AG04450 (cell line): ENCODE measurements at regions not wholly inside any gene's neighbourhood (a gene's known extent, or its start where the extent isn't known, plus 50 kb on each side); places are given as distances from the start of the nearest gene placed in this dataset.
"Not testable (repeated sequence)": the region's sequence is repeated elsewhere in the genome, so short reads cannot be mapped to it uniquely, and the experiment has no call there.

Source experiments
- CTCF ChIA-PET: fragments of 300-600, 350-600 bp; formaldehyde crosslinking; extraction: SDS; loops from one replicate; lab custom pipeline; 2022; ENCODE audit warnings: antibody characterized with exemption, inconsistent platforms; lab: Charles Lee
- POLR2A ChIA-PET: fragments of 350-600 bp; formaldehyde crosslinking; extraction: SDS; loops from one replicate; lab custom pipeline; 2021; ENCODE audit warnings: antibody characterized with exemption, inconsistent platforms; lab: Yijun Ruan, JAX
- DNase-seq: peaks from one replicate; pipeline ENCODE4 v3.0.0-alpha.2; 2011; ENCODE audit warnings: low read depth, low spot score
- H3K27ac ChIP-seq: one replicate; pipeline ENCODE4 v1.5.1; 2012; ENCODE audit warnings: low read depth, low read length, control low read depth
- H3K27me3 ChIP-seq: one replicate; pipeline ENCODE4 v1.6.0; 2012; ENCODE audit warnings: low read length; ENCODE audit not compliant: control insufficient read depth, insufficient read depth
- H3K4me3 ChIP-seq: 2 replicates; pipeline ENCODE4 v1.5.1; 2011; ENCODE audit warnings: mild to moderate bottlenecking, low read depth, low read length, control low read depth
- H3K9me3 ChIP-seq: 2 replicates; pipeline ENCODE4 v1.5.1; 2012; ENCODE audit warnings: low read length; ENCODE audit not compliant: control insufficient read depth, insufficient read depth
- TF ChIP-seq, protein P1 (sequence below): IDR thresholded peaks from 2 replicates; pipeline ENCODE4 v1.5.1; 2011; ENCODE audit warnings: low read depth, low read length, control low read depth, inconsistent platforms

GRCh38 chr2:23041443-23041842, 343.5 kb upstream of the KLHL29 start:
- H3K27ac ChIP-seq = no peak overlapping the region
- H3K4me3 ChIP-seq = no peak overlapping the region
- no peak for DNase-seq
- no peaks in the 10 kb centered on the region for H3K27me3 ChIP-seq
- CTCF ChIA-PET = no interaction called here
- peaks cover 5% of the 10 kb centered on the region for H3K9me3 ChIP-seq
- POLR2A ChIA-PET = no interaction called here
- TF ChIP-seq, protein P1, sequence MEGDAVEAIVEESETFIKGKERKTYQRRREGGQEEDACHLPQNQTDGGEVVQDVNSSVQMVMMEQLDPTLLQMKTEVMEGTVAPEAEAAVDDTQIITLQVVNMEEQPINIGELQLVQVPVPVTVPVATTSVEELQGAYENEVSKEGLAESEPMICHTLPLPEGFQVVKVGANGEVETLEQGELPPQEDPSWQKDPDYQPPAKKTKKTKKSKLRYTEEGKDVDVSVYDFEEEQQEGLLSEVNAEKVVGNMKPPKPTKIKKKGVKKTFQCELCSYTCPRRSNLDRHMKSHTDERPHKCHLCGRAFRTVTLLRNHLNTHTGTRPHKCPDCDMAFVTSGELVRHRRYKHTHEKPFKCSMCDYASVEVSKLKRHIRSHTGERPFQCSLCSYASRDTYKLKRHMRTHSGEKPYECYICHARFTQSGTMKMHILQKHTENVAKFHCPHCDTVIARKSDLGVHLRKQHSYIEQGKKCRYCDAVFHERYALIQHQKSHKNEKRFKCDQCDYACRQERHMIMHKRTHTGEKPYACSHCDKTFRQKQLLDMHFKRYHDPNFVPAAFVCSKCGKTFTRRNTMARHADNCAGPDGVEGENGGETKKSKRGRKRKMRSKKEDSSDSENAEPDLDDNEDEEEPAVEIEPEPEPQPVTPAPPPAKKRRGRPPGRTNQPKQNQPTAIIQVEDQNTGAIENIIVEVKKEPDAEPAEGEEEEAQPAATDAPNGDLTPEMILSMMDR = no peak

- Histone ChIP-seq H3K4me3 (no peak overlapping the region), H3K9me3 (peaks cover 5% of the 10 kb centered on the region), H3K27me3 (no peaks in the 10 kb centered on the region), H3K27ac (no peak overlapping the region)
- CTCF ChIA-PET = no interaction called here
- TF ChIP-seq, protein P1 = no peak
- POLR2A ChIA-PET = no interaction called here
- no peak for DNase-seq
Measured at GRCh38 chr2:23042216-23042906, 342.6 kb upstream of the KLHL29 start.

GRCh38 chr2:23050388-23050787, 334.6 kb upstream of the KLHL29 start:
- ChIA-PET POLR2A (no interaction called here), CTCF (no interaction called here)
- peaks cover 6% of the 10 kb centered on the region; the same call in 1 of the 2 replicates for H3K9me3 ChIP-seq
- H3K4me3 ChIP-seq = no peak overlapping the region
- no peaks in the 10 kb centered on the region for H3K27me3 ChIP-seq
- TF ChIP-seq, protein P1 = no peak
- DNase-seq = no peak
- no peak overlapping the region for H3K27ac ChIP-seq

GRCh38 chr2:23053601-23054000, 331.4 kb upstream of the KLHL29 start:
- POLR2A ChIA-PET = no interaction called here
- peaks cover 11% of the 10 kb centered on the region for H3K9me3 ChIP-seq
- no peaks in the 10 kb centered on the region for H3K27me3 ChIP-seq
- no peak overlapping the region for H3K4me3 ChIP-seq
- H3K27ac ChIP-seq = no peak overlapping the region
- TF ChIP-seq, protein P1 = no peak
- CTCF ChIA-PET = no interaction called here
- no peak for DNase-seq

GRCh38 chr2:23055251-23055650, 329.7 kb upstream of the KLHL29 start:
- CTCF ChIA-PET = no interaction called here
- no peak for DNase-seq
- H3K9me3 ChIP-seq = peaks cover 11% of the 10 kb centered on the region
- TF ChIP-seq, protein P1 = no peak
- no peaks in the 10 kb centered on the region for H3K27me3 ChIP-seq
- POLR2A ChIA-PET = no interaction called here
- no peak overlapping the region for H3K4me3 ChIP-seq
- H3K27ac ChIP-seq = no peak overlapping the region

DNA sequence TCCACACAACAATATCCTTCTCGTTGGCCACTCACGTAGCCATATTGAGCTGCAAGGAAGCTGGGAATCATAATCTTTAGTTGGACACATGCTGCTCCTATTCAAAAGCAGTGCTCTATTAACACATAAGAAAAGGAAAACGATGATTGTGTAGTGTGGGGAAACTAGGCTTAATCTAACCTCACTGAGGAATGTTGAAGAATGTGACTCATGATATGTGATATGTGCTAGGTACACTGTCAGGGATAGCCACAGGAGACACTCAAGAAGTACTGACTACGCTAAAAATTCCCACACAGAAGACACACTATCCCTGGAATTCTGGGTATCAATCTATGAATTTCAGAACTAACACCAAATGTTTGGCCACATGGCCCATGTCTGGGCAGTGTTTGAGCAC, 328.1 kb upstream of the KLHL29 start:
- H3K27me3 ChIP-seq, H3K4me3 ChIP-seq, POLR2A ChIA-PET, H3K27ac ChIP-seq, CTCF ChIA-PET, DNase-seq: not testable (repeated sequence)
- peaks cover 19% of the 10 kb centered on the region for H3K9me3 ChIP-seq
